GM12878 (cell line): ENCODE measurements at regions not wholly inside any gene's neighbourhood (a gene's known extent, or its start where the extent isn't known, plus 50 kb on each side); places are given as distances from the start of the nearest gene placed in this dataset.
"Not testable (repeated sequence)": the region's sequence is repeated elsewhere in the genome, so short reads cannot be mapped to it uniquely, and the experiment has no call there.

Experiments used
- ATAC-seq: fragments of 200-7000 bp; cut with Tn5 transposase; 3 replicates; pipeline ENCODE4 v1.9.1; 2020; ENCODE audit warnings: mild to moderate bottlenecking, moderate library complexity
- BruUV-seq: library from RNA; stranded (reverse); fragments of 400-500 nt; replicated peaks from 2 replicates; lab custom pipeline; 2021; lab: Mats Ljungman, UMichigan
- CTCF ChIA-PET: fragments of 300-600 bp; sonication (Branson Sonifier 250); formaldehyde crosslinking; extraction: SDS; loops from one replicate; lab custom pipeline; 2021; ENCODE audit warnings: inconsistent platforms; lab: Yijun Ruan, JAX
- POLR2A ChIA-PET: fragments of 350-600 bp; formaldehyde crosslinking; extraction: SDS; loops from one replicate; lab custom pipeline; 2021; ENCODE audit warnings: inconsistent platforms; lab: Charles Lee
- RAD21 ChIA-PET: fragments of 300-600 bp; sonication (Branson Sonifier 250); formaldehyde crosslinking; loops from one replicate; lab custom pipeline; 2023; ENCODE audit warnings: antibody characterized with exemption; ENCODE audit not compliant: unreplicated experiment; lab: Charles Lee
- SMC1A ChIA-PET: fragments of 300-600 bp; sonication (Branson Sonifier 250); formaldehyde crosslinking; loops from one replicate; lab custom pipeline; 2023; ENCODE audit not compliant: unreplicated experiment, uncharacterized antibody; lab: Charles Lee
- DNase-seq: peaks from one replicate; pipeline ENCODE4 v3.0.0-alpha.2; 2011; ENCODE audit warnings: low read depth, low spot score
- FAIRE-seq: peaks from 3 replicates; lab custom pipeline; 2011; peaks lifted over from hg19 to GRCh38; lab: Jason Lieb, UNC
- H2AFZ ChIP-seq: 2 replicates; pipeline ENCODE4 v1.6.0; 2011; ENCODE audit warnings: low read depth, low read length, control low read depth; ENCODE audit not compliant: control insufficient read depth
- H3K27ac ChIP-seq: 2 replicates; pipeline ENCODE4 v1.5.1; 2011; ENCODE audit warnings: control low read depth; ENCODE audit not compliant: control insufficient read depth, insufficient read depth
- H3K27me3 ChIP-seq, 2 experiments: replicated peaks in 1 of 2; 2 replicates each; pipeline versions ENCODE4 v1.6.0 to v1.6.1; 2011; ENCODE audit warnings: low read length in 1 of 2; ENCODE audit not compliant: control insufficient read depth in 2 of 2, insufficient read depth in 2 of 2
- H3K36me3 ChIP-seq, 2 experiments: 2 replicates each; pipeline ENCODE4 v1.5.1; 2011; ENCODE audit warnings: low read length in 1 of 2; ENCODE audit not compliant: control insufficient read depth in 2 of 2, insufficient read depth in 2 of 2
- H3K4me1 ChIP-seq: 2 replicates; pipeline ENCODE4 v1.6.1; 2011; ENCODE audit warnings: mild to moderate bottlenecking, low read length, moderate library complexity, mixed read lengths; ENCODE audit not compliant: control insufficient read depth, insufficient read depth
- H3K4me2 ChIP-seq: 2 replicates; pipeline ENCODE4 v1.6.0; 2011; ENCODE audit warnings: control low read depth; ENCODE audit not compliant: control insufficient read depth, insufficient read depth
- H3K4me3 ChIP-seq: fragments of 200-600 bp; sonication (generic); 2 replicates; pipeline ENCODE4 v1.5.1; 2016
- H3K79me2 ChIP-seq: 2 replicates; pipeline ENCODE4 v1.6.0; 2011; ENCODE audit warnings: low read length; ENCODE audit not compliant: control insufficient read depth, insufficient read depth
- H3K9ac ChIP-seq: 2 replicates; pipeline ENCODE4 v1.8.0; 2011; ENCODE audit warnings: low read length, control low read depth, mixed read lengths; ENCODE audit not compliant: control insufficient read depth, insufficient read depth
- H3K9me3 ChIP-seq: replicated peaks from 3 replicates; pipeline ENCODE4 v1.5.1; 2011; ENCODE audit warnings: mild to moderate bottlenecking, low read length; ENCODE audit not compliant: control insufficient read depth, insufficient read depth
- H4K20me1 ChIP-seq: 2 replicates; pipeline ENCODE4 v1.6.0; 2011; ENCODE audit not compliant: control insufficient read depth, insufficient read depth
- ATF3 ChIP-seq: IDR thresholded peaks from 2 replicates; pipeline ENCODE4 v1.6.1; 2011; ENCODE audit warnings: low read depth, mild to moderate bottlenecking, low read length, moderate library complexity, borderline replicate concordance; ENCODE audit errors: extremely low read depth
- E2F4 ChIP-seq: IDR thresholded peaks from 2 replicates; pipeline ENCODE4 v1.6.1; 2012; ENCODE audit warnings: low read depth, low read length, improper control_type of control experiment
- GATAD2B ChIP-seq: fragments of 450-650 bp; conservative IDR thresholded peaks from 2 replicates; pipeline ENCODE4 v1.6.1; 2017; ENCODE audit warnings: low read depth, mild to moderate bottlenecking, moderate library complexity
- HDAC2 ChIP-seq: fragments of 200-600 bp; sonication (generic); IDR thresholded peaks from 2 replicates; pipeline ENCODE4 v1.6.1; 2017
- IRF3 ChIP-seq: fragments of 450-650 bp; IDR thresholded peaks from 2 replicates; pipeline ENCODE4 v1.6.1; 2014; ENCODE audit warnings: mild to moderate bottlenecking
- NFYB ChIP-seq: IDR thresholded peaks from 2 replicates; pipeline ENCODE4 v1.6.1; 2011; ENCODE audit warnings: low read depth, mild to moderate bottlenecking, low read length, improper control_type of control experiment, moderate library complexity; ENCODE audit not compliant: insufficient read depth
- SUPT20H ChIP-seq: IDR thresholded peaks from 2 replicates; pipeline ENCODE4 v1.6.1; 2011; ENCODE audit warnings: low read depth, mild to moderate bottlenecking, low read length, moderate library complexity, borderline replicate concordance; ENCODE audit not compliant: control insufficient read depth
- WGBS: methylation state at CpG from one replicate; pipeline ENCODE4 v1.1.6; 2016; ENCODE audit warnings: low lambda C conversion rate; ENCODE audit not compliant: insufficient replicate concordance, insufficient coverage; ENCODE audit errors: missing lambda C conversion rate; 5-methylcytosine and 5-hydroxymethylcytosine counted together
- in situ Hi-C: fragments of 300-500 bp; cut with MboI; formaldehyde crosslinking; loops from 9 replicates; pipeline ENCODE4 v1.14.3; 2018; ENCODE audit warnings: mixed read lengths
- intact Hi-C: fragments of 100-400 bp; cut with micrococcal nuclease; formaldehyde crosslinking; loops from one replicate; pipeline ENCODE4 v1.14.2; 2022; ENCODE audit not compliant: unreplicated experiment

GRCh38 chr2:95761556-95761955 lies 169.8 kb downstream of the TRIM43 start:
- CTCF ChIA-PET: interaction anchor here (0.7 kb wide), 1 partner anchor 103 kb away, joined by 3 read pairs; no protein-coding TSS in a partner anchor
- no peak overlapping the region for H2AFZ ChIP-seq
- 19% methylated on average over 3 of the region's 3 CpGs for WGBS
- TF ChIP-seq GATAD2B (no peak), HDAC2 (no peak), NFYB (no peak), E2F4 (no peak), SUPT20H (no peak), IRF3 (no peak), ATF3 (no peak)
- BruUV-seq: no TSS peak
- no peak overlapping the region for H3K4me2 ChIP-seq
- no peak overlapping the region for H3K9ac ChIP-seq
- H3K36me3 ChIP-seq: no peaks in the 10 kb centered on the region
- SMC1A ChIA-PET: no interaction called here
- ATAC-seq: no peak
- no peak for FAIRE-seq
- in situ Hi-C loops: no loop called here
- no peaks in the 10 kb centered on the region for H4K20me1 ChIP-seq
- intact Hi-C loops: no loop called here
- POLR2A ChIA-PET: no interaction called here
- H3K9me3 ChIP-seq: no peaks in the 10 kb centered on the region
- H3K27me3 ChIP-seq: peaks cover 0 to 1% of the 10 kb centered on the region in 2 experiments; a peak in 1 of 4 replicates
- no peaks in the 10 kb centered on the region for H3K79me2 ChIP-seq
- H3K4me3 ChIP-seq: no peak overlapping the region
- RAD21 ChIA-PET: no interaction called here
- H3K27ac ChIP-seq: no peak overlapping the region
- H3K4me1 ChIP-seq: no peaks in the 10 kb centered on the region
- no peak for DNase-seq

- H2AFZ ChIP-seq, H3K9ac ChIP-seq, SMC1A ChIA-PET, POLR2A ChIA-PET, H3K36me3 ChIP-seq, FAIRE-seq, H3K27ac ChIP-seq, H3K9me3 ChIP-seq, intact Hi-C loops, ATAC-seq, H3K27me3 ChIP-seq, in situ Hi-C loops, H4K20me1 ChIP-seq, H3K4me1 ChIP-seq, BruUV-seq, CTCF ChIA-PET, H3K79me2 ChIP-seq, DNase-seq, H3K4me2 ChIP-seq, H3K4me3 ChIP-seq, RAD21 ChIA-PET: not testable (repeated sequence)
- 16% methylated on average over 20 of the region's 21 CpGs for whole genome bisulfite sequencing
These were observed 170.5 kb downstream of the TRIM43 start for GRCh38 chr2:95762023-95763021.
